ENCODE measurements at regions not wholly inside any gene's neighbourhood (a gene's known extent, or its start where the extent isn't known, plus 50 kb on each side); places are given as distances from the start of the nearest gene placed in this dataset.

GRCh38 chr14:22164616-22165015 is 424.4 kb downstream of the DAD1 start:
- no peak overlapping the region for H3K4me3 ChIP-seq (ENCODE audit: low read depth, low read length)
- DNase-seq (ENCODE audit: low read depth, low spot score) = no peak
- ChIA-PET CTCF (interaction anchor here (1.2 to 4.5 kb wide), 4 partner anchors 13 to 36 kb away, joined by 3 to 22 read pairs (median 10); no protein-coding TSS in a partner anchor), POLR2A (no interaction called here)
- no peak for TF ChIP-seq CTCF (IDR thresholded peaks at IDR 0.05; ENCODE audit: insufficient read depth, low read length, missing control alignments)

GRCh38 chr14:22163051-22163450 is 426.0 kb downstream of the DAD1 start:
- TF ChIP-seq CTCF (IDR thresholded peaks at IDR 0.05; ENCODE audit: insufficient read depth, low read length, missing control alignments) = no peak
- no peak overlapping the region for H3K4me3 ChIP-seq (ENCODE audit: low read depth, low read length)
- POLR2A ChIA-PET = no interaction called here
- CTCF ChIA-PET = interaction anchor here (0.7 to 4.5 kb wide), 25 partner anchors 8 to 394 kb away, joined by 3 to 22 read pairs (median 4); no protein-coding TSS in a partner anchor
- DNase-seq (ENCODE audit: low read depth, low spot score) = no peak

GRCh38 chr14:22159957-22160356 is 429.1 kb downstream of the DAD1 start:
- POLR2A ChIA-PET = no interaction called here
- no peak overlapping the region for H3K4me3 ChIP-seq (ENCODE audit: low read depth, low read length)
- TF ChIP-seq CTCF (IDR thresholded peaks at IDR 0.05; ENCODE audit: insufficient read depth, low read length, missing control alignments) = no peak
- CTCF ChIA-PET = interaction anchor here (0.8 to 1.7 kb wide), 3 partner anchors 41 to 219 kb away, joined by 3 to 4 read pairs (median 3); no protein-coding TSS in a partner anchor
- DNase-seq (ENCODE audit: low read depth, low spot score) = no peak

GRCh38 chr14:22159099-22159498 is 429.9 kb downstream of the DAD1 start:
- H3K4me3 ChIP-seq (ENCODE audit: low read depth, low read length) = no peak overlapping the region
- DNase-seq (ENCODE audit: low read depth, low spot score) = no peak
- ChIA-PET POLR2A (no interaction called here), CTCF (interaction anchor here (0.8 to 2.7 kb wide), 4 partner anchors 9 to 160 kb away, joined by 3 to 8 read pairs (median 4); no protein-coding TSS in a partner anchor)
- TF ChIP-seq CTCF (IDR thresholded peaks at IDR 0.05; ENCODE audit: insufficient read depth, low read length, missing control alignments) = no peak

GRCh38 chr14:22158560-22158959 is 430.5 kb downstream of the DAD1 start:
- no peak overlapping the region for H3K4me3 ChIP-seq (ENCODE audit: low read depth, low read length)
- POLR2A ChIA-PET = no interaction called here
- CTCF ChIA-PET = interaction anchor here (0.6 to 2.7 kb wide), 4 partner anchors 10 to 42 kb away, joined by 3 to 8 read pairs (median 4); no protein-coding TSS in a partner anchor
- no peak for TF ChIP-seq CTCF (IDR thresholded peaks at IDR 0.05; ENCODE audit: insufficient read depth, low read length, missing control alignments)
- DNase-seq (ENCODE audit: low read depth, low spot score) = no peak

- ChIA-PET CTCF (no interaction called here), POLR2A (no interaction called here)
- no peak for TF ChIP-seq CTCF (IDR thresholded peaks at IDR 0.05; ENCODE audit: insufficient read depth, low read length, missing control alignments)
- DNase-seq (ENCODE audit: low read depth, low spot score) = no peak
- no peak overlapping the region for H3K4me3 ChIP-seq (ENCODE audit: low read depth, low read length)
Observed at GRCh38 chr14:22155571-22155970, 433.5 kb downstream of the DAD1 start.
